Stimulated activated CD4-positive, alpha-beta T cell treated with anti-CD3 and anti-CD28 coated beads, Interleukin-15, amount 100 ng/mL, for 48 hours (primary cell): ENCODE measurements at regions not wholly inside any gene's neighbourhood (a gene's known extent, or its start where the extent isn't known, plus 50 kb on each side); places are given as distances from the start of the nearest gene placed in this dataset.
"Not testable (repeated sequence)": the region's sequence is repeated elsewhere in the genome, so short reads cannot be mapped to it uniquely, and the experiment has no call there.

Experiments used
- DNase-seq, 2 donors: peaks; one replicate each; pipeline ENCODE4 v3.0.0-alpha.2; 2020; ENCODE audit warnings: low read depth in 2 of 2

- no peak for DNase-seq
Measured at GRCh38 chr2:238502088-238502810, 75.5 kb downstream of the ASB1 start.

- no peak for DNase-seq
Measured at GRCh38 chr2:238502956-238503791, 76.4 kb downstream of the ASB1 start.

DNA sequence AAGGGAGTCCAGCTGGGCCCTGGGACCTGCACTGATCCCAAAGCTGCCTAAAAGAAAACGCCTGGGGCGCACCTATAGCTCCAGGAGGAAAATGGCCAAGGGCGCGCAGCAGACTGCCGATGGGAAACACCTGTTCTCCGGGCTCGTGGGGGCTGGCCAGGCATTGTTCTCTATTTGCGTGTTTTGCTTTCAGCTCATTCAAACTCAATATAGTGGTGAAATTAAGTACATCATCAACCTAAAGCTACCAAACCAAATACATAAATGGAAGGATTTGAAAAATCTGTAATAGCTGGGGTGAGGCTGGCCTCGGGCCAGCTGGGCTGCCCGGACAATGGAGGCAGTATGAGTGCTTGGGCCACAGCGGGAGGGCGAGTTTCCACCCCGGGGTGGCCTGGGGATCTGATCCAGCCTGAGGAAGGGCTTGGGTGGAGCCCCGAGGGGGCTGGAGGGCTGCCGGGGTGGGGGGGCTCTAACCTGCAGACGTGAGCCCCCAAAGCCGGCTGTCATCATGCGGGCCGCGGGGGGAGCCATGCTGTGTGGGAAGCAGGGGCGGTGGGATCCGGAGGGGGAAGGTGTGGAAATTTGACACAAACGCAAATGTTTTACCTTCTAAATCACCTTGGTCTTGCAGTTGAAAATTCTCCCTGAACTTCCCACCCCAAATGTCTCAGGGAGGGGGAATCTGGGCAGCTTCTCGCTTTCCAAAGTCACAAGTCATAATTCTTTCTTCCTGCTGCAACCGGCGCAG lies 77.6 kb downstream of the ASB1 start:
- no peak for DNase-seq

- DNase-seq: no peak
Measured at GRCh38 chr2:238505119-238505891, 78.6 kb downstream of the ASB1 start.

- no peak for DNase-seq
Measured at GRCh38 chr2:238505892-238506280, 79.2 kb downstream of the ASB1 start.

DNA sequence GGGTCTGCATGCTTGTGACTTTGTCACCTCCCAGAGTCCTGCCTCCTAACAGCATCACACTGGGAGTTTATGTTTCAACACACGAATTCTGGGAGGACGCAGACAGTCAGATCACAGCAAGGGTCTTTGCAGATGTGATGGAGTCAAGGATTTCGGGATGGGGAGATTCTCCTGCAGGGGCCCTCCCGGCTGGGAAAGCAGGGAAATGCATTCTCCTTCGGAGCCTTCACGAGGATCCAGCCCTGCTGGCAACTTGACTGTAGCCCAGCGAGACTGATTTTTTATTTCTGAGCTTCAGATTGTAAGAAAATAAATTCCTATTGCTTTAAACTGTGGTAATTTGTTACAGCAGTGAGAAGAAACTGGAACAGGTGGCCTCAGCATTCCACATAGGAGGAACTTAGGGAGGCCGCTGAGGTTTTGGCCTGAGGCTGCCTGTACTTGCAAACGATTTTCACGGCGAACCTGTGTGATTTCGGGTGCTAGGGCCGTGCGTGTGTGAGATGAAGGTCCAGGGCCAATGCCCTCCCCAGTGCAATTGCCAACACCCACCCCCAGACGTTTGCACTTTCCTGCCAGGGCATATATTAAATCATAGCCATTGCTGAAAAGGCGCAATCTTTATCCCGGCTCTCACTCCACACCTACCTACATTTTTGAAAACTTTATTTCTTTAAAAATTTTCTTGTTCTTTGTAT lies 79.8 kb downstream of the ASB1 start:
- DNase-seq: no peak

- DNase-seq: no peak
Measured at GRCh38 chr2:238507836-238508235, 81.1 kb downstream of the ASB1 start.

DNA sequence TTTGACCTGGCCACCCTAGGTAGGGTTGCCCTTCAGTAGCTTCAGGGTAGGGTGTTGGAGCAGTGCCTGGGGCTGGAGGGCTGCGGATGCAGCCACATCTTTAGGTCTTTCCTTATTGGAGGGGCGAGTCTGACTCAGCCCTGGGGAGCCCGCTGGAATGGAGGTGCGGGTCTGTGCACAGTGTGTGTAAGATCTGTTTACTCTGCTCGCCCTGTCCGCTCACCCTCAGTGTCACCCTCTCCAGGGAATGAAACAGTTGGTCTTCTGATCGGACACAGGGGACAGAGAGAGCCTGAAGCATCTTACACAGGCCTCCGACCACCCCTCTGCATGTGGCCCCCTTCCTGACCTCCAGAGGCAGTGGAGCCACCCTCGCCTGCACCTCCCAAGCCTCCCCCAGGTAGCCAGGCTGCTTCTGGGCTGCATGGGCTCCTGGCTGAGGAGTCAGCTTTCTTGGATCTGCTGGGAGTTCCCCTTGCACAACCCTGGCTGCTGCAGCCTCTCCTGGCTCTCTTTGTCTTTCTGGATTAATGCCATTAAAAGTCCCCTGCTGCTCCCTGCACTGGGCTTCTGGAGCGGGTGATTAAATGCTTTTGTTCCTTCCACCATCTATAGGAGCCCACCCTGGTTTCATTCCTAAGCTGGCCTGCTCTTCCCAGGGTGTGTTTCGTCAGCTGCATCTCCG lies 82.6 kb downstream of the ASB1 start:
- DNase-seq: no peak

- no peak for DNase-seq
Measured at GRCh38 chr2:238509903-238510302, 83.2 kb downstream of the ASB1 start.

DNA sequence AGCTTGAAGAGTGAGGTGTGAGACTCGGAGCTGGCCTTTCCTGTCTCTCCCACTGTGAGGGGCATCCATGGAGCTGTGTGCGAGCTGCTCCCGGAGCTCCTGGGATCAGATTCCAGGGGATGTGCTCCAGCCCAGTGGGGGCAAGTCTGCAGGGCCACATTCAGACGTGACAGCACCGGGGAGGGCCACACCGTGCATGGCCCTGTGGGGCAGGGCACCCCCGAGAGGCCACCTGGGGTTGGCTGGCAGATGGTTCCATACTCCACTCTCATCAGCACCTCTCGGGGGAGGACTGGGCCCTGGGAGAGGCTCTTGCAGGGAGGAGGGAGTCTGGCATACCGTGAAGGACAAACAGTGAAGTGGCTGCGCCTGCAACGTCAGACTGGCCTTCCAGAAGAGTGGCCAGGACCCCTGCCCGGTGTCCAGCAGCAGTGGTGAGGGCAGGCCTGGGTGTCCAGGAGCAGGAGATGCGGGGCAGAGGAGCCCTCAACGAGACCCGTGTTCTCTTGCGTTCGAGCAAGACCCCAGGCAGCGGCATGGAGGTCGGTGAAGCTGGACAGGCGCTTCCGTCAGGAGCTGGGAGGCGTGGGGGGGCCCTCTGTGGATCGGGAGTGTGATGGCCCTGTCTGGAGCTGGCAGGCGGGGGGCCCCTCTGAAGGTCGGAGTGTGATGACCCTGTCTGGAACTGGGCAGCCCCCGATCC lies 84.3 kb downstream of the ASB1 start:
- no peak for DNase-seq

GRCh38 chr2:238511614-238511950 lies 84.9 kb downstream of the ASB1 start:
- no peak for DNase-seq

DNA sequence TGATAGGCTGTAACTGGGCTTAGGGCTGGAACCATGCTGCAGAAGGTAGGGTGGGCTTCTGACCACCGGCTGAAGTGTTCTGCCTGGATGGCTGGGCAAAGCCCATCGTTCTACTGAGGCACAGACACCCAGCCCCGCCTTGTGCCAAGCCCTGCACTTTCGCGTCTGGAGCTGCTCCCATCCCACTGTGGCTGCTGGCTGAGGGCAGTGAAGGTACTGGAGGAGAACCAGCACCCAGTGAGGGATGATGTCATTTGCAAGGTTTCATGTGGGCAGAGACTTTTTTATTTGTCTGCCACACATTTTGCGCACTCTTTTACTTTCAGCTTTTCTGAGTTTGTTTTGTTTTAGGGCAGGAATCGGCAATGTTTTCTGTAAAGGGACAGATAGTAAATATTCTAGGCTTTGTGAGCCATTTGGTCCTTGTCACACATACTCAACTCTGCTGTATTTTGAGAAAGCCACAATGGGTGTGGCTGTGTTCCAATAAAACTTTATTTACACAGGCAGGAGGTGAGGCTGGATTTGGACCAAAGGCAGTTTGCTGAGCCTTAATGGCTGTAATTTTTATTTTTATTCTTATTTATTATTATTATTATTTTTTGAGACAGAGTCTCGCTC lies 85.6 kb downstream of the ASB1 start:
- no peak for DNase-seq

GRCh38 chr2:238513346-238513745 lies 86.6 kb downstream of the ASB1 start:
- DNase-seq: peak; percentile 10 to 19

DNA sequence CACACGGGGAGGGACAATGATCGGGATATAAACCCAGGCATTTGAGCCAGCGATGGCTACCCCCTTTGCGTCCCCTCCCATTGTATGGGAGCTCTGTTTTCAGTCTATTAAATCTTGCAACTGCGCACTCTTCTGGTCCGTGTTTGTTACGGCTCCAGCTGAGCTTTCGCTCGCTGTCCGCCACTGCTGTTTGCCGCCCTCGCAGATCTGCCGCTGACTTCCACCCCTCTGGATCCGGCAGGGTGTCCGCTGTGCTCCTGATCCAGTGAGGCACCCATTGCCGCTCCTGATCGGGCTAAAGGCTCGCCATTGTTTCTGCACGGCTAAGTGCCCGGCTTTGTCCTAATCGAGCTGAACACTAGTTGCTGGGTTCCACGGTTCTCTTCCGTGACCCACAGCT lies 87.3 kb downstream of the ASB1 start:
- DNase-seq: not testable (repeated sequence)

GRCh38 chr2:238515377-238515776 lies 88.7 kb downstream of the ASB1 start:
- DNase-seq: no peak

DNA sequence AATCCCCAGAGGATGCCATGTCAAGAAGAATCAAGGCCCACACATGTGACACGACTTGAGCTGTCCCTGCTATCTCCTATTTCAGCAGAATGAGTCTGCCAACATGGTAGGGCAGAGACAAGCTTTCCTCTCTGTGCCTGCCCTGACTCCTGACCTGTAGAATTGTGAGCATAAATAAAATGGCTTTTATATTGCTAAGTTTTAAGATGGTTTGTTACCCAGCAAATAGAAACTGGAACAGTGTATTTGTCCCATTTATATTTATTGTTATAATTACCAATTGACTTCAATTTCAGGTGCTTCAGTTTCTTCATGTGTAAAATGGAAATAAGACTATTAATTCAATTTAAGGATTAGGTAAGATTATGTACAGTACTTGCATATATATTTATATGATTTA lies 90.5 kb downstream of the ASB1 start:
- DNase-seq: no peak

- no peak for DNase-seq
Measured at GRCh38 chr2:238518172-238518820, 91.6 kb downstream of the ASB1 start.

GRCh38 chr2:238518821-238519186 lies 92.1 kb downstream of the ASB1 start:
- DNase-seq: no peak

GRCh38 chr2:238520359-238520886 lies 93.7 kb downstream of the ASB1 start:
- no peak for DNase-seq
